Aorta (tissue), 5 donors: ENCODE measurements at regions not wholly inside any gene's neighbourhood (a gene's known extent, or its start where the extent isn't known, plus 50 kb on each side); places are given as distances from the start of the nearest gene placed in this dataset.
A peak's percentile ranks its signal among the peaks of the same experiment; 100 is the strongest.
"Not testable (repeated sequence)": the region's sequence is repeated elsewhere in the genome, so short reads cannot be mapped to it uniquely, and the experiment has no call there.

Experiments used
- ATAC-seq: fragments of 200-7000 bp; cut with Tn5 transposase; one replicate; pipeline ENCODE4 v1.9.1; 2022; ENCODE audit warnings: moderate library complexity; ENCODE audit not compliant: low FRiP score
- DNase-seq, 2 donors: peaks; one replicate each; pipeline ENCODE4 v3.0.0-alpha.2; 2020
- H3K27ac ChIP-seq, 2 donors: one replicate each; pipeline ENCODE4 v1.5.1; 2013; ENCODE audit warnings: low read length in 2 of 2, mild to moderate bottlenecking in 2 of 2, moderate library complexity in 2 of 2, control low read depth in 1 of 2, inconsistent platforms in 1 of 2, low read depth in 1 of 2
- H3K27me3 ChIP-seq, 2 donors: one replicate each; pipeline ENCODE4 v1.6.1; 2013; ENCODE audit warnings: control low read depth in 1 of 2, low read length in 1 of 2, mild to moderate bottlenecking in 1 of 2, moderate library complexity in 1 of 2; ENCODE audit not compliant: insufficient read depth in 2 of 2, control insufficient read depth in 1 of 2
- H3K36me3 ChIP-seq, 2 donors: one replicate each; pipeline ENCODE4 v1.6.1; 2013; ENCODE audit warnings: control low read depth in 1 of 2, low read length in 1 of 2, mild to moderate bottlenecking in 1 of 2; ENCODE audit not compliant: insufficient read depth in 2 of 2, control insufficient read depth in 1 of 2
- H3K4me1 ChIP-seq, 2 donors: one replicate each; pipeline ENCODE4 v1.6.1; 2013; ENCODE audit warnings: low read length in 2 of 2, control low read depth in 1 of 2, mild to moderate bottlenecking in 1 of 2, moderate library complexity in 1 of 2; ENCODE audit not compliant: insufficient read depth in 2 of 2, control insufficient read depth in 1 of 2
- H3K4me3 ChIP-seq, 2 donors: one replicate each; pipeline ENCODE4 v1.5.1; 2013; ENCODE audit warnings: low read length in 2 of 2, control low read depth in 1 of 2, mild to moderate bottlenecking in 1 of 2
- H3K9me3 ChIP-seq: one replicate; pipeline ENCODE4 v1.6.1; 2013; ENCODE audit warnings: mild to moderate bottlenecking, low read length; ENCODE audit not compliant: control insufficient read depth
- WGBS, 2 donors: extraction: QIAGEN DNeasy Blood & Tissue Kit; methylation state at CpG; one replicate each; pipeline ENCODE4 v1.1.7; 2013; 5-methylcytosine and 5-hydroxymethylcytosine counted together
- intact Hi-C, 2 donors: fragments of 100-400 bp; cut with DNase I; formaldehyde crosslinking; loops; one replicate each; pipeline versions ENCODE4 v1.14.2 to v1.15.0; 2022
- donor health status: healthy with polysubstance abuse.
- donor health status: Bipolar disorder and iron deficiency.
- donor health status: DM: no; HTN: no; CAD: no.
- donor health status: DM: no; HTN: no; CAD: no.
- donor health status: DM: yes; HTN: yes; CAD: no.

DNA sequence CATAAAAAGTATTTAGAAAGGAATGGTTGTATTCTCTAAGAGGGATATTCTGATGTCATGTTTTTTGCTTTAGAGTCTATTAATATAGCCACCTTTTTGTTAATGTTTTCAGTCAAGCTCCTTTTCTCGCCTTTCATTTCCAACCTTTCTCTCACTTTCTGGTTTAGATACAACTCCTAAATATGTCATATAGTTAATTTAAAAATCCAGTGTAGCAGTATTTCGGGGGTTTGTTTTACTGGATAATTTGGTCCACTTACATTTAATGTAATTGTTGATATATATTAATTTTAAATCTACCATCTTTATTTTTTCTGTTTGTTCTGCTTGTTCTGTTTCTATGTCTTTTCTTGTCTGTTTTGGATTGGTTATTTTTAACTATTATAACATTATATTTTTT, 121.1 kb downstream of the FAM72C start:
- H3K4me3 ChIP-seq, H3K9me3 ChIP-seq, intact Hi-C loops, ATAC-seq, DNase-seq, H3K27ac ChIP-seq, H3K4me1 ChIP-seq, H3K36me3 ChIP-seq, H3K27me3 ChIP-seq: not testable (repeated sequence)
- 77 to 90% methylated on average over 2 of the region's 2 CpGs for WGBS, 2 donors

DNA sequence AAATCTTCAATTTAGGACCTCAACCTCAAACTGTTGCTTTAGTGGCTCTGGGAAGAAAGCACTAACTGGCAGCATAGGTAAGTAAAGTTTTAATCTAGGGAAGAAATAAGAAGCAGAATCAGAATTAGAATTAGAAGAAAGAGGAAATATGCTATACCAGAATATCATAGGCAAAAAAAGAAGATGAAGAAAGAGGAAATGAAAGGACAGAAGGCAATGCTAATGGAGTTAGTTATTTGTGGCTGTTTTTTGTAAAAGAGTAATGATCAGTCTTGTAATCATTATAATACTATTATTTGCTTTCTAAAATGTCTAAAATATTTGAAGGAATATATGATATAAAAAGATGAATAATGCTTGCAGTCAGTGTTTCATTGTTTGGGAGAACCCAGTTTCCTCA, 122.9 kb downstream of the FAM72C start:
- intact Hi-C loops, ATAC-seq, H3K4me3 ChIP-seq: not testable (repeated sequence)

DNA sequence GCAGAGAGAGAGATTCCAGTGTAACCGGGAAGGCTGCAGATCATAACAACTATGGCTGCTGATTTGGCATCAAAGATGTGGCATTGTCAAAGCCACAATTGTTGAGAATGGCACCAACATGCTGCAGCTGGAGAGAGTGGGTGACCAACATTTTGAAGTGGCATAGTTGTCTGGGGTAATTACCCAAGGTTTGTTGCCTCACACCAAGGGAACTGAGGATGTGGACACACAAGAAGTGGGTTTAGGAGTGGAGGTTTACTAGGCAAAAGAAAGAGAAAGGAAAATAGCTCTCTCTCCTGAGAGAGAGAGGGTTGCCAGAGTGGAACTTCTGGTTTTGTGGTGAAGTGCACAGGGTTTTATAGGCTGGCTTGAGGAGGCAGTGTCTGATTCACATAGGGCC, 126.6 kb downstream of the FAM72C start:
- H3K27ac ChIP-seq, H3K27me3 ChIP-seq, DNase-seq, ATAC-seq, intact Hi-C loops, H3K9me3 ChIP-seq, H3K4me1 ChIP-seq, H3K4me3 ChIP-seq, H3K36me3 ChIP-seq: not testable (repeated sequence)
- 78% methylated on average over 1 of the region's 1 CpG; no CpG with 5 or more reads in 1 of the 2 donors for WGBS, 2 donors

More for the DNA sequence above, 122.9 kb downstream of the FAM72C start:
- H3K4me1 ChIP-seq, DNase-seq, H3K36me3 ChIP-seq, H3K27me3 ChIP-seq, H3K27ac ChIP-seq, H3K9me3 ChIP-seq: not testable (repeated sequence)

DNA sequence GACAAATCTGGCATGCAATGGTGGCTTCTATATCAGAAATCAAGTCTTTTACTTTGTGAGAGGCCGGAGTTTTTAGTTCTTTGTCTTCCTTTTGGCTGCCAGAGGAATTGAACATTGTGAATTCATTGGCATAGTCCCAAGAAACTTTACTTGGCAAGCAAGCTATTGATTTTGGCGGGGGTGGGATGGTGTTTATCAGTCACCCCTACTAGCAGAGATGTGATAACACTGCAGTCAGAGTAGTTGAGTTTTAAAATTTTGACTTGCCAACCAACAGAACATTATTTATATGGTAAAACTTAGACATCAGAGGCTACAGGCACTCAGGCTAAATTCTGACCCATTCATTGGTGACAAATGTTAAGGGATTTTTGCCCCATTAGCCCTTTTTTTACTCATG, 129.7 kb downstream of the FAM72C start:
- H3K9me3 ChIP-seq, ATAC-seq, H3K27me3 ChIP-seq, DNase-seq, H3K4me1 ChIP-seq, H3K4me3 ChIP-seq, intact Hi-C loops, H3K36me3 ChIP-seq, H3K27ac ChIP-seq: not testable (repeated sequence)
- 0 to 6% methylated on average over 1 of the region's 2 CpGs for WGBS, 2 donors

DNA sequence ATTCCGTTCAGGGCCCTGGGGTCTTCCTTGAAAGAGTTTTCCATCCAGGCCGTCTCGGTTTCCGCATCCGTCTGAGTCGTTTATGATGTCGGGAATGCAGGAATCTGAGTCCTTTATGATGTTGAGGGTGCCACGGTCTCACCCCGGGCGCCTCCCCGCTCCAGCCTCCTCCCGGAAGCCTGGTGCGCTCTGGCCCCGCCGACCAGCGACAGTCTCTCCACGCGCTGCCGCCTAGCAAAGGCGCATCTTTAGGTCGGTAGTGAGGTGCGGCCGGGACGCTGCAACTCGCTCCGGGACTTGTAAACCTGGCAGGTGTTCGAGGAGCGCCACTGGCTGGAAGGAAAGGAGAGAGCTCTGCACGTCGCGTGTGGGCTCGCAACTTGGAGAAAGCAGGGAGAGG, 132.6 kb downstream of the FAM72C start:
- H3K4me3 ChIP-seq, H3K4me1 ChIP-seq, H3K9me3 ChIP-seq, H3K27ac ChIP-seq, DNase-seq, H3K27me3 ChIP-seq, intact Hi-C loops, H3K36me3 ChIP-seq: not testable (repeated sequence)
- 29 to 31% methylated on average over 2 to 5 of the region's 32 CpGs for WGBS, 2 donors
- ATAC-seq: peak; percentile 54

DNA sequence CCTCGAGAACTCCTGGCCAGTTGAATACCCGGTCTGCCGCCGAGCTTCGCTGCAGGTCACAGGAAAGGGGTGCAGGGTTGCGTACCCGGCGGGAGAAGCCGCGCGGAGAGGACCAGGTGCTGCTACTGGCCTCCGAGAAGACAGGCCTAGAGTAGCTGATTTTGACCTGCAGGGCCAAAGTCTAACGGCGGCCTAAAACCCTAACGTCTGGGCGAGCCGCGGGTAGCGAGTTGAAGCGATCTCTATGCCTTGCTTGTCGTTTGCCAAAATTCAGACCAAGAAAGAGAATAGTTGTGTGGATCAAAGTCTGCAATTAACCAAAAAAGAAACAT, 133.2 kb downstream of the FAM72C start:
- H3K4me1 ChIP-seq, intact Hi-C loops, H3K4me3 ChIP-seq, H3K9me3 ChIP-seq, H3K27ac ChIP-seq, H3K36me3 ChIP-seq, ATAC-seq, DNase-seq, H3K27me3 ChIP-seq: not testable (repeated sequence)
- 7% methylated on average over 2 of the region's 21 CpGs; no CpG with 5 or more reads in 1 of the 2 donors for WGBS, 2 donors

DNA sequence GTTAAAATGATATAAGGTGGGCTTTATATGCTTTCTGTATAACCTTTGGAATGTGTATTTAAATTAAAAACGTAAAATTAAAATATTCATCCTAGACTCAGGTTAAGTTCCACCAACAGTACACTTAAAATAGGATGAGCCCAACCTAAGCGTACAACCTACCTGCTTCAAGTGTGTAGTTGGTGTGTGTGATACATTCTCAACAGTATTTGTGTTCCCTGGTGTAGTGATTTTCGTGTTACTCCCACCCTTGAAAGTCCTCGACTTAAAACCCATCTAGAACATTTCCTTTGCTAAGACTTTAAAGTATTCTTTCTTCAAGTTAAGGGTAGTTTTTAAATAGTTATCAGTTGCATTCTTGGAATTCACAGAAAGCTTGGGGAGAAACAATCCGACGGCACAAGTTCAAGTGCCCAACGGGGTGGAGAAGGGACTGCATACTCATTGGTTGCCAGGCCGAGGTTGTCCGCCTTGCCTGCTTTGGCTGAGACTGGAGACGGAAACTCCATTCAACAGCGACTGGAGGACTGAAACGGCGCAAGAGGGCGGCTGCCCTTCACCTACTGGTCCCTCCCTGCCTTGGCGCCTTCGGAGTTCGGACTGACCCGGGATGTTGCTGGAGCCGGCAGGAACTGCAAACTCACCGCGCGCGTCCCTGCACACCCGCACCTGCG, 133.7 kb downstream of the FAM72C start:
- H3K9me3 ChIP-seq, ATAC-seq, H3K4me3 ChIP-seq, H3K36me3 ChIP-seq, H3K27ac ChIP-seq, intact Hi-C loops, H3K27me3 ChIP-seq, DNase-seq, H3K4me1 ChIP-seq: not testable (repeated sequence)
- WGBS, 2 donors: 15 to 17% methylated on average over 16 to 25 of the region's 25 CpGs

DNA sequence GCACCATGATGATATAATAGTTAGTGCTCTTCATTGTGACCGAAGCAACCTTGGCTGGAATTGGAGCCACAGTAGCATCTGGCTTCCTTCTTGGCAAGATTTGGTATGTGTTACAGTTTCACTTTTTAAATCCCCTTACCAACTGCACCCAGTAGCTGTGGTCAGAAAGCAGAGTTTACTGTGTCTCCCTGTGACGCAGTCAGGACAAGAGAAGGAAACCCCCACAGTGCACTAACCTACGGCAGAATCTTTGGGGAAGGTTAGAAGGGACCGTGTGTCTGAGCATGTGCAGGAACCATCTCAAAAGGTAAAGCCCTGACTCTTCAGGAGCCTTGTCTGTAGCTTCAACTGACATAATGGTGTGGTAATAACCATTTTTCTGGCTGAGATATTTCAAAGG, 138.4 kb downstream of the FAM72C start:
- H3K4me3 ChIP-seq, H3K27me3 ChIP-seq, H3K36me3 ChIP-seq, H3K4me1 ChIP-seq, H3K27ac ChIP-seq, intact Hi-C loops, ATAC-seq, H3K9me3 ChIP-seq, DNase-seq: not testable (repeated sequence)
- 87% methylated on average over 2 of the region's 4 CpGs; no CpG with 5 or more reads in 1 of the 2 donors for WGBS, 2 donors

DNA sequence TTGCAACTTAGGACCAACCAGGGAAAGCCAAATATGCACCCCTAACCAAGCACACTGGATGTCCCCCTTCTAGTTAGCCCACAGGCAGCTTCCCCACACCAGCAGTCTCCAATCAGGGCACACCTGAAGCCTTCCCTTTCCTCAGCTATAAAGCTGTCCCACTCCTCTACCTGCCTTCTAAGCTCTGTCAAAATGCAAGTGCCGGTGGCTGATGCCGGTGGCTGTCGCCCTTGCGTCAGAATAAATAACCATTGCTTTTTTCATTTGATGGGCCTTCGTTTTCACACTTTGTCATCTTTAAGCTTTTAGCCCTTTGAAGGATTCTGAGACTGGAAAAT, 139.4 kb downstream of the FAM72C start:
- H3K36me3 ChIP-seq, ATAC-seq, H3K27ac ChIP-seq, DNase-seq, H3K9me3 ChIP-seq, intact Hi-C loops, H3K4me3 ChIP-seq, H3K4me1 ChIP-seq, H3K27me3 ChIP-seq: not testable (repeated sequence)
- WGBS, 2 donors: 81 to 82% methylated on average over 5 of the region's 5 CpGs
